NCI-H128 (cell line): ENCODE measurements at regions not wholly inside any gene's neighbourhood (a gene's known extent, or its start where the extent isn't known, plus 50 kb on each side); places are given as distances from the start of the nearest gene placed in this dataset.
A peak's percentile ranks its signal among the peaks of the same experiment; 100 is the strongest.

Source experiments
- DNase-seq: peaks from one replicate; lab custom pipeline; 2025; ENCODE audit not compliant: unreplicated experiment; lab: John Stamatoyannopoulos, UW

GRCh38 chr2:204470621-204471196, 74.6 kb upstream of the PARD3B start:
- DNase-seq, result no peak

- DNase-seq, result no peak
These were observed 72.9 kb upstream of the PARD3B start for GRCh38 chr2:204472375-204472774.

- no peak for DNase-seq
These were observed 72.1 kb upstream of the PARD3B start for GRCh38 chr2:204473224-204473623.

- no peak for DNase-seq
These were observed 69.9 kb upstream of the PARD3B start for GRCh38 chr2:204475399-204475798.

DNA sequence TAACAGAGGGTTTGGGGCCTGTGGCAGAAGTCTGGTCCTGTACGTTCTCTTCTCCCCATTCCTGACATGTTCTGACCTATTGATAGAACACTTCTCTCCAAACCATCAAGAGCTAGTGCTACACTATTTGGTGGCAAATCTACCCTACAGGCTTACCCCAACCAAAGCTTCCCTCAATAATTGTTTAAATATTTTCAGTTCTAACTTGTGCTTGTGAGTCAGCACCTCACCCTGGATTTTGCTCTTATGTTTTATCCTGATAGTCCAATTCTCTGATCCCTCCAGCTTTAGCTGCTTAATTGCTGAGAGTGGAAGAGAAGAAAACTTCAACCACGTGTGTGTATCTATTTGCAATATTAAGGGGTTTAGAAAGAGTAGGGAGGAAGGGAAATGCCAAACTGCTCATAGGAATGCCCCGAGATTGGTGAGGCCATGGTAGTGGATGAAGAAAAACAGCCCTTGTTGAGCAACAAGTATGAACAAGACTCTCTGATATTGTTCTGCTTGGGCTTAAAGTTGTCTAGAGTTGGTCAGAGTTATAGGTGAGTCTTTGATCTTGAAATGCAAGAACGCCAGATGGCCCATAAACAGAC, 67.8 kb upstream of the PARD3B start:
- DNase-seq, result no peak

- no peak for DNase-seq
These were observed 65.7 kb upstream of the PARD3B start for GRCh38 chr2:204479557-204479956.

- DNase-seq, result no peak
These were observed 64.6 kb upstream of the PARD3B start for GRCh38 chr2:204480676-204481075.

DNA sequence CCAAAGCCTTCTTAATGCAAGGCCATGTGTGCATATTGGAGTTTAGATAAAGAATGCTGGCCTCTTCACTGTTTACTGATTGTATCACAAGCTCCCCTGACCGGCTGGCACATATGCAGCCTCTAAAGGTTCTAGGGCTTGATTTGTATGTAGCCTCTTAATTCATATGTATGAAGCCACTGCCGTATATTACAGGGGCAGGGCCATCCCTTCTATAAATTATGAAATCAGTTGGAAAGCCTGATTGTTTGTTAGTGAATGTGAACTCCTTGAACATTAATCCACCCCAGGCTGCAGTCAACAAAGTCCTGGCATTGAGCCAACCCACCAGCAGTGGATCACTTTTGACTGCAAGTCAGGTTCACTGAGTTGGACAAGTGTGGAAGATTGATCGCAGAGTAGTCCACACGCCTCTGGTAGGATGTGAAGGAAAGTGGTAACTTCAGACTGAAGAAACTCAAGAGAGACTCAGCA, 61.6 kb upstream of the PARD3B start:
- DNase-seq, result no peak

- no peak for DNase-seq
These were observed 59.0 kb upstream of the PARD3B start for GRCh38 chr2:204486321-204486720.

- no peak for DNase-seq
These were observed 58.5 kb upstream of the PARD3B start for GRCh38 chr2:204486805-204487204.

GRCh38 chr2:204487447-204488229, 57.6 kb upstream of the PARD3B start:
- no peak for DNase-seq

- DNase-seq, result peak; percentile 33
These were observed 53.7 kb upstream of the PARD3B start for GRCh38 chr2:204491528-204491927.

DNA sequence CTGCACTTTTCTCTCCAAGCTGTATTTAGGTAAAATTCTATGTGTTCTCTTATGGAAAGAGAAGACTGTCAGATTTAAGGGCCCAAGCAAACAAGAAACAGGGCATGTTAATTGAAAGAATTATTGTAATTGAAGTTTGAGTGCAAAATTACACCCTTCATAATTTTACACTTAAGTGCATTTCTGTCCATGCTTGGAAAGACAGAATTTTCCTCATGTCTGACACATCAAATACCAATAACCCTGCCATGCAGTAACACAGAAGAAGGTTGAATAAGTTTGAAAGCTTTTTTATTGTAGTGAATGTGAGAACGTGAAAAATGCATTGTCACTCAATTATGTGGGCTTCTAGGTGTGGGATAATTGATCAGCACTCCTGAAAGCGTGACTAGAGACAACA, 52.9 kb upstream of the PARD3B start:
- DNase-seq, result no peak

DNA sequence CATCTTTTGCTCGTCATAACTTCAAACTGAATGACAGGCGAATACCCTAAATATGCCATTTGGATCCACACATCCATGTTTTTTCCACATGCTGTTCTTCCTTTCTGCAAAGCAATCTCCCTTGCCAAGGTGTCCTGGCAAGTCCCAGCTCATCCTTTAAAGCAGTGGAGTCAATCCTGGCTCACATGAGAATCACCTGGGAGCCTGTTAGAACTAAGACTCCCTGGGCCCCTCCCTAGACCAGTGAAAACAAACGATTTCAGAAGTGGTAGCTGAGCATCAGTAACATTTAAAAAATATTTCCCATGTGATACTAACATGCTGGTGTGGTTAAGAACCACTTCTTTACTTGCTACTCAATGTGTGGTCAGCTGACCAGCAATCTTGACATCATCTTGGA, 50.6 kb upstream of the PARD3B start:
- no peak for DNase-seq

GRCh38 chr2:204495381-204495780, 49.9 kb upstream of the PARD3B start:
- DNase-seq, result no peak
